Renal cortical epithelial cell (primary cell): ENCODE measurements at regions not wholly inside any gene's neighbourhood (a gene's known extent, or its start where the extent isn't known, plus 50 kb on each side); places are given as distances from the start of the nearest gene placed in this dataset.
A peak's percentile ranks its signal among the peaks of the same experiment; 100 is the strongest.

ENCODE experiments used
- DNase-seq: peaks from one replicate; pipeline ENCODE4 v3.0.0-alpha.2; 2011; ENCODE audit warnings: low read depth

- peak; percentile 15 for DNase-seq
Observed at GRCh38 chr1:84090447-84091245, 53.4 kb upstream of the PRKACB start.

GRCh38 chr1:84089867-84090266 is 54.2 kb upstream of the PRKACB start:
- no peak for DNase-seq

GRCh38 chr1:84089465-84089864 is 54.6 kb upstream of the PRKACB start:
- peak; percentile 55 for DNase-seq

GRCh38 chr1:84086616-84087015 is 57.5 kb upstream of the PRKACB start:
- DNase-seq, result no peak

- DNase-seq, result no peak
Observed at GRCh38 chr1:84086189-84086588, 57.9 kb upstream of the PRKACB start.

GRCh38 chr1:84083307-84083706 is 60.8 kb upstream of the PRKACB start:
- no peak for DNase-seq

GRCh38 chr1:84078842-84079202 is 65.2 kb upstream of the PRKACB start:
- peak; percentile 4 for DNase-seq

- DNase-seq, result peak; percentile 11
Observed at GRCh38 chr1:84078108-84078841, 65.8 kb upstream of the PRKACB start.

GRCh38 chr1:84077476-84078107 is 66.5 kb upstream of the PRKACB start:
- peak; percentile 15 for DNase-seq

- DNase-seq, result no peak
Observed at GRCh38 chr1:84073266-84073665, 70.8 kb upstream of the PRKACB start.

GRCh38 chr1:84069236-84069845 is 70.4 kb upstream of the TTLL7 start:
- DNase-seq, result no peak

GRCh38 chr1:84062496-84062895 is 63.6 kb upstream of the TTLL7 start:
- DNase-seq, result no peak

GRCh38 chr1:84061336-84061735 is 62.4 kb upstream of the TTLL7 start:
- DNase-seq, result no peak

- DNase-seq, result no peak
Observed at GRCh38 chr1:84060781-84061180, 61.8 kb upstream of the TTLL7 start.

- DNase-seq, result no peak
Observed at GRCh38 chr1:84048820-84049219, 49.9 kb upstream of the TTLL7 start.
